Upper lobe of left lung (tissue), 6 donors: ENCODE measurements at regions not wholly inside any gene's neighbourhood (a gene's known extent, or its start where the extent isn't known, plus 50 kb on each side); places are given as distances from the start of the nearest gene placed in this dataset.

Source experiments
- ATAC-seq, 2 donors: fragments of 200-7000 bp; cut with Tn5 transposase; one replicate each; pipeline ENCODE4 v1.9.1; 2022; ENCODE audit warnings: mild to moderate bottlenecking in 2 of 2, moderate library complexity in 2 of 2; ENCODE audit not compliant: low FRiP score in 2 of 2
- DNase-seq, 2 donors: peaks; one replicate each; pipeline ENCODE4 v3.0.0-alpha.2; 2019 to 2020
- H3K27ac ChIP-seq, 4 donors: fragments of 200-600 bp; sonication (generic); one replicate each; pipeline ENCODE4 v1.5.1; 2016 to 2019
- H3K27me3 ChIP-seq, 4 donors: fragments of 200-600 bp; sonication (generic); one replicate each; pipeline ENCODE4 v1.5.1; 2017 to 2019
- H3K36me3 ChIP-seq, 4 donors: fragments of 200-600 bp; sonication (generic); one replicate each; pipeline ENCODE4 v1.5.1; 2016 to 2019
- H3K4me1 ChIP-seq, 4 donors: fragments of 200-600 bp; sonication (generic); one replicate each; pipeline ENCODE4 v1.5.1; 2018 to 2019
- H3K4me3 ChIP-seq, 4 donors: fragments of 200-600 bp; sonication (generic); one replicate each; pipeline ENCODE4 v1.5.1; 2017 to 2019; ENCODE audit warnings: mild to moderate bottlenecking in 2 of 4, moderate library complexity in 1 of 4
- H3K9me3 ChIP-seq, 4 donors: fragments of 200-600 bp; sonication (generic); one replicate each; pipeline ENCODE4 v1.5.1; 2018 to 2019
- EP300 ChIP-seq, 4 donors: sonication (generic); formaldehyde crosslinking; IDR thresholded peaks; one replicate each; pipeline ENCODE4 v1.5.1; 2017; ENCODE audit warnings: antibody characterized with exemption in 4 of 4, control low read depth in 2 of 4
- POLR2A ChIP-seq, 4 donors: fragments of 450-650 bp; IDR thresholded peaks; one replicate each; pipeline ENCODE4 v1.5.1; 2016 to 2017; ENCODE audit warnings: antibody characterized with exemption in 4 of 4, mild to moderate bottlenecking in 2 of 4
- POLR2AphosphoS5 ChIP-seq, 2 donors: sonication (generic); formaldehyde crosslinking; IDR thresholded peaks; one replicate each; pipeline ENCODE4 v1.5.1; 2017; ENCODE audit warnings: antibody characterized with exemption in 2 of 2
- WGBS, 2 donors: methylation state at CpG; one replicate each; pipeline ENCODE4 v1.1.5; 2017 to 2018; 5-methylcytosine and 5-hydroxymethylcytosine counted together
- TF ChIP-seq, protein P1 (sequence below), 6 experiments: fragments of 450-650 bp in 4 of 6; fragments of 200-600 bp in 2 of 6; sonication (generic) in 2 of 6; IDR thresholded peaks; one replicate each; pipeline ENCODE4 v1.5.1; 2016 to 2019; ENCODE audit warnings: antibody characterized with exemption in 6 of 6
- donor health status: DM: no; HTN: no; CAD: no; lungs with moderate emphysema.
- donor health status: DM: no; HTN: yes; CAD: no; lungs with severe emphysema.

DNA sequence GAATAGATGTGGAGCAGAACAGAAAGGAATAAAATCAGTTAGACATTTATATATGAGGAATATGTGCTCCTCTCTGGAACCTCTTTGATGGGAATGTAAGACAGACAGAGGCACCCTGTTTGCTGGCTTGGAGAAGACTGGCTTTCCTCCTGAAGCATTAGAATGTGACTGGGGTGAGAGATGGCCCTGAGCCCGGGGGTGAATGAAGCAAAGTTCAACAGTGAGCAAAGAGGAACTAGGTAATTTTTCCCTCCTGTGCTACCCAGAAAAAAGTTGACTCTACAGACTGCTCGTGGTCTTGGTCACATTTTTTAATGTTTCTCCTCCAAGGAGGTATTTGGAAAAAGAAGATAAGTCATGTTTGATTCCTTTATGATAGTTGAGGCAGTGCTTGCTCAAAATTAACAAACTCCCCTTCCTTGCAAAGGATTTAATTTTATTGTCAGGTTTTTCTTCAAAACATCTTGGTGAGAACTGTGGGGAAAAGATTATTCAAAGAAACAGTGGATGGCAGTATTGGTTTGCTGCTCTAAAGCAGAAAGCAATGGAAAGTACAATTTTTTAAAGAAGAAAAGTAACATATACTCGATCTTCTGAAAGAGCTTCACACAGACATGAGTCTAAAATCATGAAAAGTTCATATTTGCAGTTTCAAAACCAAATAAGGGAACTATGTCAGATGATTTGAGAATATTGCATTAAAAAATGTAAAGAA, 370.4 kb upstream of the CDIN1 start:
- H3K36me3 ChIP-seq, result no peaks in the 10 kb centered on the region
- DNase-seq (no peak), ATAC-seq (no peak)
- WGBS, 2 donors, result 58 to 66% methylated on average over 3 of the region's 3 CpGs
- no peaks in the 10 kb centered on the region for H3K4me1 ChIP-seq
- no peak overlapping the region for H3K4me3 ChIP-seq
- H3K9me3 ChIP-seq, result no peaks in the 10 kb centered on the region
- H3K27me3 ChIP-seq, result no peaks in the 10 kb centered on the region
- TF ChIP-seq EP300 (IDR thresholded peaks at IDR 0.05), result no peak
- TF ChIP-seq POLR2A (IDR thresholded peaks at IDR 0.05), result no peak
- TF ChIP-seq POLR2AphosphoS5 (IDR thresholded peaks at IDR 0.05), result no peak
- TF ChIP-seq, protein P1, sequence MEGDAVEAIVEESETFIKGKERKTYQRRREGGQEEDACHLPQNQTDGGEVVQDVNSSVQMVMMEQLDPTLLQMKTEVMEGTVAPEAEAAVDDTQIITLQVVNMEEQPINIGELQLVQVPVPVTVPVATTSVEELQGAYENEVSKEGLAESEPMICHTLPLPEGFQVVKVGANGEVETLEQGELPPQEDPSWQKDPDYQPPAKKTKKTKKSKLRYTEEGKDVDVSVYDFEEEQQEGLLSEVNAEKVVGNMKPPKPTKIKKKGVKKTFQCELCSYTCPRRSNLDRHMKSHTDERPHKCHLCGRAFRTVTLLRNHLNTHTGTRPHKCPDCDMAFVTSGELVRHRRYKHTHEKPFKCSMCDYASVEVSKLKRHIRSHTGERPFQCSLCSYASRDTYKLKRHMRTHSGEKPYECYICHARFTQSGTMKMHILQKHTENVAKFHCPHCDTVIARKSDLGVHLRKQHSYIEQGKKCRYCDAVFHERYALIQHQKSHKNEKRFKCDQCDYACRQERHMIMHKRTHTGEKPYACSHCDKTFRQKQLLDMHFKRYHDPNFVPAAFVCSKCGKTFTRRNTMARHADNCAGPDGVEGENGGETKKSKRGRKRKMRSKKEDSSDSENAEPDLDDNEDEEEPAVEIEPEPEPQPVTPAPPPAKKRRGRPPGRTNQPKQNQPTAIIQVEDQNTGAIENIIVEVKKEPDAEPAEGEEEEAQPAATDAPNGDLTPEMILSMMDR (IDR thresholded peaks at IDR 0.05), result no peak
- H3K27ac ChIP-seq, result no peak overlapping the region

DNA sequence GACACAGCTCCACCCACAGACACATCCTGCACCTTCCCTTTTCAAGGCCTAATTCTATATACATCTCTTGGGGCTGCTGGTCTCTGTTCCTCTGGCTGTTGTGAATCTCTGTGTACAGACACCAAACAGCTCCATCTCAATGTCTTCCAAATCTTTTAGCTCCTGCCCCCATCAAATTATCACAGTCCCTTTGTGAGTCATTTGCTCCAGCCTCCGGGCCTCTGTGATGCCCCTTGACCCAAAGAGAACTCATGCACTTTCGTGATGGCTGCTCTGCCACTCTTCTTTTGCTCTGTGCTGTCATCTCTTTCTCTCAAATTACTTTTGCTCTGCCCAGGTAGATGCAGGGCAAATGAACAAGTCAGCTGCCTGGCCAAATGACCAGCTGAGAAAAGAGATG, 369.0 kb upstream of the CDIN1 start:
- Histone ChIP-seq H3K4me3 (no peak overlapping the region), H3K4me1 (no peaks in the 10 kb centered on the region), H3K9me3 (no peaks in the 10 kb centered on the region), H3K36me3 (no peaks in the 10 kb centered on the region), H3K27ac (no peak overlapping the region), H3K27me3 (no peaks in the 10 kb centered on the region)
- WGBS, 2 donors, result 64 to 81% methylated on average over 2 of the region's 2 CpGs
- DNase-seq (no peak), ATAC-seq (no peak)
- TF ChIP-seq EP300 (IDR thresholded peaks at IDR 0.05) (no peak), POLR2A (IDR thresholded peaks at IDR 0.05) (no peak), POLR2AphosphoS5 (IDR thresholded peaks at IDR 0.05) (no peak)
- TF ChIP-seq, protein P1 (IDR thresholded peaks at IDR 0.05), result no peak

DNA sequence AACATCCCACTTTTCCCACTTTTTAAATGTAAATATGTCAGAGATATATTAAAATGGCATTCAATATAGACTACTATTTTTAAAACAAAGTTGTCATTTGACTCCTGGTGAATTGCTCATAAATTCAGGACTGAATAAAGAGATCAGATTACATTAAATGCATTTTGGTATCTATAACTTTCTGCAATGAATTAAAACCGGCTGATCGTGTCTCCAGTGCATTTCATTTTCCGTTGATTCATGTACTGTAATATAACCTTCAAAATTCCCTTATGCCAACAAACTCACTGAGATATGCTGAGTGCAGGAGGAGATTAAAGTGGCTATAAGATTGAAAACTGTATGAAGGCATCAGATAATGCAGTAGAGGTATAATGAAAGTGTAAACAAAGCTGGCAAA, 361.1 kb upstream of the CDIN1 start:
- ATAC-seq (no peak), DNase-seq (no peak)
- Histone ChIP-seq H3K9me3 (peaks cover 0 to 8% (median 2%) of the 10 kb centered on the region in 4 donors), H3K36me3 (no peaks in the 10 kb centered on the region), H3K4me1 (no peaks in the 10 kb centered on the region), H3K27ac (no peak overlapping the region), H3K4me3 (no peak overlapping the region), H3K27me3 (no peaks in the 10 kb centered on the region)
- TF ChIP-seq, protein P1 (IDR thresholded peaks at IDR 0.05), result no peak
- TF ChIP-seq EP300 (IDR thresholded peaks at IDR 0.05) (no peak), POLR2A (IDR thresholded peaks at IDR 0.05) (no peak), POLR2AphosphoS5 (IDR thresholded peaks at IDR 0.05) (no peak)
- 90 to 93% methylated on average over 3 of the region's 3 CpGs for WGBS, 2 donors

DNA sequence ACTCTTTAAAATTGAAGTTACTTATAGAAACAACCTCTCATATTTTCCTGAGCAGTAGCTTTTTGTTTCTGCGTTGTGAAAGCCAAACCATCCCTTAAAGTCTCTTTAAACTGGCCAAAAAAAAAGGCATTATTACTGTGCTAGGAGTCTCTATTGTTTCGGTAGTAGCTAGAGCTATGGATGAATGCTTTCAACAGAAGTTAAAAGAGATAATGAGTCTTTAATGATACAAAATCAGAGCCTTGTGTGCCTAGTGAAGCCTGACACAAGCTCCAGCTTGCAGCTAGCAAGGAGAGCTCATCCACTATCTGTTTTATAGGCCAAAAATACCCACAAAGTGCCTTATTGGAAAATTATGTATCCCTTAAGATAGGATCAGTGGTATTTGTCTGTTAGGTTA, 360.4 kb upstream of the CDIN1 start:
- DNase-seq, result no peak
- no peaks in the 10 kb centered on the region for H3K27me3 ChIP-seq
- ATAC-seq, result no peak
- H3K27ac ChIP-seq, result no peak overlapping the region
- peaks cover 0 to 8% (median 2%) of the 10 kb centered on the region in 4 donors for H3K9me3 ChIP-seq
- H3K4me3 ChIP-seq, result no peak overlapping the region
- 77 to 91% methylated on average over 2 of the region's 2 CpGs for WGBS, 2 donors
- no peaks in the 10 kb centered on the region for H3K36me3 ChIP-seq
- no peaks in the 10 kb centered on the region for H3K4me1 ChIP-seq
- TF ChIP-seq POLR2A (IDR thresholded peaks at IDR 0.05) (no peak), EP300 (IDR thresholded peaks at IDR 0.05) (no peak)

DNA sequence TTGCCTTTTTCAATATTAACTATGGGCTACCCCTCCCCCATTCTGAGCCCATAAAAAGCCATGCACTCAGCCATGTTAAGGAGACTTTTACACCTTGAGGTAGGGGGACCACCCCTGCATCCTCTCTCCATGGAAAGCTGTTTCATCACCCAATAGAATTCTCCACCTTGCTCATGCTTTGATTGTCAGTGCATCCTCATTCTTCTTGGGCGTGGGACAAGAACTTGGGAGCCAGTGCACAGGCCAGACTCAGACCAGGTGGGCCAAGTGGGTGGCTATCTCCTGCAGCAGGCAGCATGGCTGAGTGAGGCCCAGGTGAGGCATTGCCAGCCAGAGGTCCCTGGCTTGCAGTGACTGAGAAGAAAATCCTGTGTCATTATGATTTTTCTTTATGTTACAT, 357.4 kb upstream of the CDIN1 start:
- Histone ChIP-seq H3K36me3 (no peaks in the 10 kb centered on the region), H3K9me3 (peaks cover 0 to 12% (median 2%) of the 10 kb centered on the region in 4 donors), H3K27ac (no peak overlapping the region), H3K4me1 (no peaks in the 10 kb centered on the region), H3K4me3 (no peak overlapping the region), H3K27me3 (no peaks in the 10 kb centered on the region)
- DNase-seq, result no peak
- TF ChIP-seq, protein P1 (IDR thresholded peaks at IDR 0.05), result no peak
- no peak for TF ChIP-seq EP300 (IDR thresholded peaks at IDR 0.05)
- TF ChIP-seq POLR2A (IDR thresholded peaks at IDR 0.05), result no peak
- no peak for TF ChIP-seq POLR2AphosphoS5 (IDR thresholded peaks at IDR 0.05)
- no peak for ATAC-seq
- 92 to 100% methylated on average over 1 of the region's 1 CpG for WGBS, 2 donors
